ENCODE measurements at regions not wholly inside any gene's neighbourhood (a gene's known extent, or its start where the extent isn't known, plus 50 kb on each side); places are given as distances from the start of the nearest gene placed in this dataset.

- no peak for TF ChIP-seq CTCF (IDR thresholded peaks at IDR 0.05)
- TF ChIP-seq POLR2A (IDR thresholded peaks at IDR 0.05): no peak
- TF ChIP-seq POLR2AphosphoS5 (IDR thresholded peaks at IDR 0.05): no peak
- TF ChIP-seq EP300 (IDR thresholded peaks at IDR 0.05): no peak
Measured at GRCh38 chr12:77610446-77610845, 220.2 kb upstream of the NAV3 start.
